Loucy (cell line): ENCODE measurements at regions not wholly inside any gene's neighbourhood (a gene's known extent, or its start where the extent isn't known, plus 50 kb on each side); places are given as distances from the start of the nearest gene placed in this dataset.

Experiments
- H2AFZ ChIP-seq: fragments of 200-600 bp; sonication (generic); 2 replicates; pipeline ENCODE4 v1.6.0; 2016; ENCODE audit warnings: antibody characterized with exemption, mild to moderate bottlenecking, low read length, moderate library complexity
- H3F3A ChIP-seq: fragments of 200-600 bp; 2 replicates; pipeline ENCODE4 v1.6.0; 2016; ENCODE audit warnings: antibody characterized with exemption, low read depth, mild to moderate bottlenecking
- H3K27me3 ChIP-seq: fragments of 200-600 bp; sonication (generic); 2 replicates; pipeline ENCODE4 v1.6.1; 2014; ENCODE audit warnings: low read length, mild to moderate bottlenecking; ENCODE audit not compliant: insufficient read depth, poor library complexity, severe bottlenecking
- H3K36me3 ChIP-seq: fragments of 200-600 bp; sonication (generic); 2 replicates; pipeline ENCODE4 v1.6.1; 2016; ENCODE audit warnings: low read length; ENCODE audit not compliant: insufficient read depth
- H3K4me1 ChIP-seq: fragments of 200-600 bp; sonication (generic); 2 replicates; pipeline ENCODE4 v1.5.1; 2014; ENCODE audit warnings: low read length, mild to moderate bottlenecking; ENCODE audit not compliant: insufficient read depth, poor library complexity, severe bottlenecking
- H3K4me2 ChIP-seq: fragments of 200-600 bp; sonication (generic); 2 replicates; pipeline ENCODE4 v1.6.0; 2014; ENCODE audit warnings: antibody characterized with exemption, low read length, low read depth, mild to moderate bottlenecking; ENCODE audit not compliant: poor library complexity, severe bottlenecking
- H3K4me3 ChIP-seq: fragments of 200-600 bp; sonication (generic); 2 replicates; pipeline ENCODE4 v1.5.1; 2014; ENCODE audit warnings: low read length, mild to moderate bottlenecking, mixed read lengths; ENCODE audit not compliant: poor library complexity, severe bottlenecking
- H3K79me2 ChIP-seq: fragments of 200-600 bp; sonication (generic); 2 replicates; pipeline ENCODE4 v1.6.1; 2014; ENCODE audit warnings: low read length; ENCODE audit not compliant: insufficient read depth
- H3K9ac ChIP-seq: fragments of 200-600 bp; sonication (generic); 2 replicates; pipeline ENCODE4 v1.6.0; 2014; ENCODE audit warnings: mild to moderate bottlenecking, low read depth, low read length, moderate library complexity; ENCODE audit not compliant: poor library complexity, severe bottlenecking
- H3K9me2 ChIP-seq: fragments of 200-600 bp; sonication (generic); replicated peaks from 2 replicates; pipeline ENCODE4 v1.6.1; 2016; ENCODE audit warnings: low read depth, low read length, mixed read lengths
- H3K9me3 ChIP-seq: fragments of 200-600 bp; sonication (generic); 2 replicates; pipeline ENCODE4 v1.6.1; 2014; ENCODE audit warnings: mild to moderate bottlenecking, antibody characterized with exemption, low read length, low read depth; ENCODE audit not compliant: insufficient read depth
- H4K20me1 ChIP-seq: fragments of 200-600 bp; sonication (generic); 2 replicates; pipeline ENCODE4 v1.6.0; 2014; ENCODE audit warnings: antibody characterized with exemption, low read length, mild to moderate bottlenecking; ENCODE audit not compliant: insufficient read depth, poor library complexity, severe bottlenecking
- CTCF ChIP-seq: fragments of 200-600 bp; sonication (generic); conservative IDR thresholded peaks from 2 replicates; pipeline ENCODE4 v1.5.1; 2014; ENCODE audit warnings: mild to moderate bottlenecking, antibody characterized with exemption, low read length
- EZH2phosphoT487 ChIP-seq: fragments of 200-600 bp; IDR thresholded peaks from 2 replicates; pipeline ENCODE4 v1.6.1; 2018; ENCODE audit warnings: antibody characterized with exemption, mild to moderate bottlenecking, moderate library complexity, borderline replicate concordance

DNA sequence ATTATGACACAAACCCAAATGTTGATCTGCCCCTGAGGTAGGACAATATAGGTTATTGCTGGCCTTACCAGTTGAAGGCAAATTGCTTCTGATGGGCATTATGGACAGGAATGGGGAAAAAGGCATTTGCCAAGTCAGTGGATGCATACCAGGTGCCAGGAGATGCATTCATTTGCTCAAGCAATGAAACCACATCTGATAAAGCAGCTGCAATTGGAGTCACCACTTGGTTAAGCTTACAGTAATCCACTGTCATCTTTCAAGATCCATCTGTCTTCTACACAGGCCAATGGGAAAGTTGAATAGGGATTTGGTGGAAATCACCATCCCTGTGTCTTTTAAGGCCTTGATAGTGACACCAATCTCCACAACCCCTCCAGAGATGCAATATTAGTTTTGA is 648.6 kb downstream of the COL12A1 start:
- no peaks in the 10 kb centered on the region for H3K27me3 ChIP-seq
- no peak overlapping the region for H3K4me3 ChIP-seq
- no peaks in the 10 kb centered on the region for H3K9me2 ChIP-seq
- H3K9me3 ChIP-seq = no peaks in the 10 kb centered on the region
- no peaks in the 10 kb centered on the region for H3K36me3 ChIP-seq
- no peaks in the 10 kb centered on the region for H3K4me1 ChIP-seq
- TF ChIP-seq EZH2phosphoT487 (no peak), CTCF (no peak)
- H3K9ac ChIP-seq = no peak overlapping the region
- no peaks in the 10 kb centered on the region for H3F3A ChIP-seq
- H3K79me2 ChIP-seq = no peaks in the 10 kb centered on the region
- H2AFZ ChIP-seq = no peak overlapping the region
- no peaks in the 10 kb centered on the region for H4K20me1 ChIP-seq
- H3K4me2 ChIP-seq = no peak overlapping the region

GRCh38 chr6:74554041-74554440 is 651.8 kb downstream of the COL12A1 start:
- Histone ChIP-seq H2AFZ (no peak overlapping the region), H3K9ac (no peak overlapping the region), H3K4me1 (no peaks in the 10 kb centered on the region), H4K20me1 (no peaks in the 10 kb centered on the region), H3K27me3 (no peaks in the 10 kb centered on the region), H3K9me3 (no peaks in the 10 kb centered on the region), H3K4me2 (no peak overlapping the region), H3F3A (no peaks in the 10 kb centered on the region), H3K9me2 (no peaks in the 10 kb centered on the region), H3K79me2 (no peaks in the 10 kb centered on the region), H3K36me3 (no peaks in the 10 kb centered on the region), H3K4me3 (no peak overlapping the region)
- no peak for TF ChIP-seq EZH2phosphoT487
- TF ChIP-seq CTCF = no peak

- H3K9ac ChIP-seq = no peak overlapping the region
- no peak overlapping the region for H3K4me2 ChIP-seq
- H3F3A ChIP-seq = no peaks in the 10 kb centered on the region
- no peak overlapping the region for H2AFZ ChIP-seq
- no peaks in the 10 kb centered on the region for H3K36me3 ChIP-seq
- H3K27me3 ChIP-seq = no peaks in the 10 kb centered on the region
- H3K79me2 ChIP-seq = no peaks in the 10 kb centered on the region
- H3K9me2 ChIP-seq = no peaks in the 10 kb centered on the region
- H3K4me3 ChIP-seq = no peak overlapping the region
- H4K20me1 ChIP-seq = no peaks in the 10 kb centered on the region
- TF ChIP-seq CTCF (no peak), EZH2phosphoT487 (no peak)
- H3K9me3 ChIP-seq = no peaks in the 10 kb centered on the region
- H3K4me1 ChIP-seq = no peaks in the 10 kb centered on the region
Measured at GRCh38 chr6:74551896-74552295, 654.0 kb downstream of the COL12A1 start.
